ENCODE measurements at regions not wholly inside any gene's neighbourhood (a gene's known extent, or its start where the extent isn't known, plus 50 kb on each side); places are given as distances from the start of the nearest gene placed in this dataset.
"Not testable (repeated sequence)": the region's sequence is repeated elsewhere in the genome, so short reads cannot be mapped to it uniquely, and the experiment has no call there.

GRCh38 chr13:76292031-76292430 lies 594.2 kb downstream of the KCTD12 start:
- Histone ChIP-seq H3K9me3 (ENCODE audit: control insufficient read depth in 1 of 2, low read length in 2 of 2) (no peaks in the 10 kb centered on the region), H3K4me1 (ENCODE audit: insufficient read depth, low read length) (no peaks in the 10 kb centered on the region), H3K27ac (ENCODE audit: low read depth, low read length) (no peak overlapping the region), H3K27me3 (ENCODE audit: insufficient read depth, low read length) (no peaks in the 10 kb centered on the region), H3K36me3 (ENCODE audit: insufficient read depth, low read length) (no peaks in the 10 kb centered on the region), H3K4me3 (ENCODE audit: low read length in 2 of 2) (no peak overlapping the region)
- no peak for DNase-seq
- POLR2A ChIA-PET (ENCODE audit: partially characterized antibody): no interaction called here
- no peaks in the 10 kb centered on the region for H3K27me3 Mint-ChIP-seq
- H3K36me3 Mint-ChIP-seq: no peaks in the 10 kb centered on the region
- no peak overlapping the region for H3K4me3 Mint-ChIP-seq
- peaks cover 0 to 4% (median 0%) of the 10 kb centered on the region in 8 donors for H3K9me3 Mint-ChIP-seq
- CTCF ChIA-PET (ENCODE audit: partially characterized antibody): no interaction called here
- H3K4me1 Mint-ChIP-seq: no peaks in the 10 kb centered on the region
- H3K27ac Mint-ChIP-seq: no peak overlapping the region
- intact Hi-C loops (cut with micrococcal nuclease): no loop called here

DNA sequence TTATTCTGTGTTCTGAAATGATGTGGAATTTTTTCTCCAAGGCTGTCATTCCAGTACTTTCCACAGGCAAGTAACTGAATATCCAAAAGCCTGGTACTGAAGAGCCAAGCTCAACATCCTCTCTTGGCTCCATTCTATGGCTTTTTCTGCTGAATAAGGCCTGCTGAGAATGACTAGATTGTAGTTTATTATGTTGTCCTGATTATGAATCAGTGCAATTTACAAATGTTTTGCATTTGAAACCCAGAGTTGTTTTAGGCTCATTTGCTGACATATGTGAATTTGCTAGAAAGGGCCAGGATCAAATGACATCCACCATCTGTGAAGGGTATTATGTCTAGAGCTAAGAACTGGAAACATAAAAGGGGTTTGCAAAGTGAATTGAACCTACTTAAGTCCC lies 596.6 kb downstream of the KCTD12 start:
- DNase-seq: no peak
- Histone ChIP-seq H3K27me3 (ENCODE audit: insufficient read depth, low read length) (no peaks in the 10 kb centered on the region), H3K4me1 (ENCODE audit: insufficient read depth, low read length) (no peaks in the 10 kb centered on the region), H3K27ac (ENCODE audit: low read depth, low read length) (no peak overlapping the region), H3K4me3 (ENCODE audit: low read length in 2 of 2) (no peak overlapping the region), H3K9me3 (ENCODE audit: control insufficient read depth in 1 of 2, low read length in 2 of 2) (no peaks in the 10 kb centered on the region), H3K36me3 (ENCODE audit: insufficient read depth, low read length) (no peaks in the 10 kb centered on the region)
- H3K4me1 Mint-ChIP-seq: no peaks in the 10 kb centered on the region
- ChIA-PET POLR2A (ENCODE audit: partially characterized antibody) (no interaction called here), CTCF (ENCODE audit: partially characterized antibody) (no interaction called here)
- H3K27me3 Mint-ChIP-seq: no peaks in the 10 kb centered on the region
- H3K27ac Mint-ChIP-seq: no peak overlapping the region
- no peak overlapping the region for H3K4me3 Mint-ChIP-seq
- H3K36me3 Mint-ChIP-seq: no peaks in the 10 kb centered on the region
- peaks cover 0 to 4% (median 0%) of the 10 kb centered on the region in 8 donors for H3K9me3 Mint-ChIP-seq
- intact Hi-C loops (cut with micrococcal nuclease): no loop called here

DNA sequence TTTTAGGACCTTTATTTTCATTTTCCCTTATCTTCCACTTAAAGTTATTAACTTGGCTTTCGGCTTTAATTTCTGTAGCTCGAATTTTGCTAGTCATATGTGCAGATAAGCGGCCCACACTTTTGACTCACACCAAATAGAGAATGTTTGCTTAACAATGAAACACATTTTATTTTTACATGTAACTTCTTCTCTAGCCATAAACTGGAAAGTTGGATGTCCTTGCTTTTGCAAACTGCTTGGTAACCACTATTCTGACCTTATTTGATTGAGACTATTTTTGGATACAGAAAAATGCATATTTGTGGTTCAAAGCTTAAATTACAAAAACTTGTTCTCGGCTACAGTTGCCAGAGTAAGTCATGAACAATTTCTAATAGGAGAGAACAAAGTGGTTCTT lies 600.0 kb downstream of the KCTD12 start:
- no peaks in the 10 kb centered on the region for H3K27me3 Mint-ChIP-seq
- H3K36me3 Mint-ChIP-seq: no peaks in the 10 kb centered on the region
- H3K27me3 ChIP-seq (ENCODE audit: insufficient read depth, low read length): no peaks in the 10 kb centered on the region
- H3K9me3 ChIP-seq (ENCODE audit: control insufficient read depth in 1 of 2, low read length in 2 of 2): no peaks in the 10 kb centered on the region
- no peak overlapping the region for H3K4me3 ChIP-seq (ENCODE audit: low read length in 2 of 2)
- intact Hi-C loops (cut with micrococcal nuclease): no loop called here
- no peaks in the 10 kb centered on the region for H3K4me1 ChIP-seq (ENCODE audit: insufficient read depth, low read length)
- H3K9me3 Mint-ChIP-seq: no peaks in the 10 kb centered on the region
- H3K4me3 Mint-ChIP-seq: no peak overlapping the region
- no peaks in the 10 kb centered on the region for H3K4me1 Mint-ChIP-seq
- POLR2A ChIA-PET (ENCODE audit: partially characterized antibody): no interaction called here
- H3K27ac ChIP-seq (ENCODE audit: low read depth, low read length): no peak overlapping the region
- no peak for DNase-seq
- no peak overlapping the region for H3K27ac Mint-ChIP-seq
- no peaks in the 10 kb centered on the region for H3K36me3 ChIP-seq (ENCODE audit: insufficient read depth, low read length)
- CTCF ChIA-PET (ENCODE audit: partially characterized antibody): no interaction called here

DNA sequence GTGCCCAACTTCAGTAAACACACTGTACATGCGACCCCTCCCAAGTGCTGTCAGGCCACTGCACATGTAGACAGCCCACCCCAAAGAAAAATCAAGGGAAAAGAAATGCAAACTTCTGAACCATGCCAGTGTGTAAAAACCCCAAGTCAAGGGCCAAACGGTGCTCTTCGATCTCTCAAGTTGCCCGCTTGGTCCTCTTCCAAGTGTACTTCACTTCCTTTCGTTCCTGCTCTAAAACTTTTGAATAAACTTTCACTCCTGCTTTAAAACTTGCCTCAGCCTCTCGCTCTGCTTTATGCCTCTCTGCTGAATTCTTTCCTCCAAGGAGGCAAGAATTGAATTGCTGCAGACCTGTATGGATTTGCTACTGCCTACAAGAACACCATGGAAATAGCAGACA lies 600.7 kb downstream of the KCTD12 start:
- intact Hi-C loops (cut with micrococcal nuclease): no loop called here
- no peaks in the 10 kb centered on the region for H3K36me3 Mint-ChIP-seq
- H3K36me3 ChIP-seq (ENCODE audit: insufficient read depth, low read length): no peaks in the 10 kb centered on the region
- DNase-seq: no peak
- ChIA-PET POLR2A (ENCODE audit: partially characterized antibody) (no interaction called here), CTCF (ENCODE audit: partially characterized antibody) (no interaction called here)
- no peak overlapping the region for H3K27ac ChIP-seq (ENCODE audit: low read depth, low read length)
- no peak overlapping the region for H3K27ac Mint-ChIP-seq
- no peaks in the 10 kb centered on the region for H3K27me3 ChIP-seq (ENCODE audit: insufficient read depth, low read length)
- no peaks in the 10 kb centered on the region for H3K9me3 ChIP-seq (ENCODE audit: control insufficient read depth in 1 of 2, low read length in 2 of 2)
- H3K4me1 Mint-ChIP-seq: no peaks in the 10 kb centered on the region
- no peaks in the 10 kb centered on the region for H3K27me3 Mint-ChIP-seq
- H3K4me1 ChIP-seq (ENCODE audit: insufficient read depth, low read length): no peaks in the 10 kb centered on the region
- no peak overlapping the region for H3K4me3 ChIP-seq (ENCODE audit: low read length in 2 of 2)
- no peaks in the 10 kb centered on the region for H3K9me3 Mint-ChIP-seq
- no peak overlapping the region for H3K4me3 Mint-ChIP-seq

DNA sequence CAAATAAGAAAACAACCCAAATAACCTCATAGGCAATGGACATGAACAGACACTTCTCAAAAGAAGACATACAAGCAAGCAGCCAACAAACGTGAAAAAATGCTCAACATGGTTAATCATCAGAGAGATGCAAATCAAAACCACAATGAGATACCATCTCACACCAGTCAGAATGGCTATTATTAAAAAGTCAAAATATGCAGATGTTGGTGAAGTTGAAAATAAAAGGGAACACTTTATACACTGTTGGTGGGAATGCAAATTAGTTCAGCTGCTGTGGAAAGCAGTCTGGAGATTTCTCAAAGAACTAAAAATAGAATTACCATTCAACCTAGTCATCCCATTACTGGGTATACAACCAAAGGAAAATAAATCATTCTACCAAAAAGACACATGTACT lies 606.4 kb downstream of the KCTD12 start:
- H3K36me3 ChIP-seq (ENCODE audit: insufficient read depth, low read length); H3K4me3 ChIP-seq (ENCODE audit: low read length in 2 of 2); H3K27me3 Mint-ChIP-seq; H3K4me3 Mint-ChIP-seq; CTCF ChIA-PET (ENCODE audit: partially characterized antibody); DNase-seq; intact Hi-C loops (cut with micrococcal nuclease); H3K4me1 ChIP-seq (ENCODE audit: insufficient read depth, low read length); H3K27ac ChIP-seq (ENCODE audit: low read depth, low read length); H3K27ac Mint-ChIP-seq; H3K36me3 Mint-ChIP-seq; H3K4me1 Mint-ChIP-seq; POLR2A ChIA-PET (ENCODE audit: partially characterized antibody); H3K9me3 ChIP-seq (ENCODE audit: control insufficient read depth in 1 of 2, low read length in 2 of 2); H3K27me3 ChIP-seq (ENCODE audit: insufficient read depth, low read length); H3K9me3 Mint-ChIP-seq: not testable (repeated sequence)

DNA sequence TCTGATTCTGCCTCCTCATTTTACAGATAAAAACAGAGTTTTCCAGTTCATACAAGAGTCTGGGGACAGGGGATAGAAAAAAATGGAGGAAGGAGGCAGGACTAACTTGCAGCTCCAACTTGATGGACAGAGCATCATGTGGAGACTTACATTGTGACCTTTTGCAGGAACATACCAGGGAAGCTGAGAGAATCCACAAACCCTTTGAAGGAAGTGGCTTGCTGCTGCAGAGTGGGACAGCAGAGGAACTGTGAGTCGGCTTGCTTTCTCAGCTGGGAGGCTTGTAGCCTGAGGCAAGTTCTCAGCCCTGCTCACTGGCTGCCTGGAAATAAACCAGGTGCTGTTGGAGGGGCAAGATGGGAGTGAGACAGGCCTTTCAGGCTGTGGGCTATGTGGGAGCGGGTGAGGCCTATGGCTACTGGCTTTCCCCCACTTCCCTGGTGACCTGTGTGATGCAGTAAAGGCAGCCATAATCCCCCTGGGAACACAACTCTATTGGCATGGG lies 614.4 kb downstream of the KCTD12 start:
- intact Hi-C loops (cut with micrococcal nuclease): no loop called here
- peaks cover 0 to 1% of the 10 kb centered on the region in 2 donors for H3K27me3 Mint-ChIP-seq
- Histone ChIP-seq H3K4me3 (ENCODE audit: low read length in 2 of 2) (no peak overlapping the region), H3K4me1 (ENCODE audit: insufficient read depth, low read length) (no peaks in the 10 kb centered on the region), H3K9me3 (ENCODE audit: control insufficient read depth in 1 of 2, low read length in 2 of 2) (no peaks in the 10 kb centered on the region), H3K27me3 (ENCODE audit: insufficient read depth, low read length) (no peaks in the 10 kb centered on the region), H3K36me3 (ENCODE audit: insufficient read depth, low read length) (no peaks in the 10 kb centered on the region), H3K27ac (ENCODE audit: low read depth, low read length) (no peak overlapping the region)
- H3K27ac Mint-ChIP-seq: no peak overlapping the region
- no peak for DNase-seq
- ChIA-PET CTCF (ENCODE audit: partially characterized antibody) (no interaction called here), POLR2A (ENCODE audit: partially characterized antibody) (no interaction called here)
- H3K36me3 Mint-ChIP-seq: peaks cover 0 to 4% of the 10 kb centered on the region in 2 donors
- peaks cover 0 to 18% (median 7%) of the 10 kb centered on the region in 8 donors for H3K9me3 Mint-ChIP-seq
- H3K4me1 Mint-ChIP-seq: no peaks in the 10 kb centered on the region
- H3K4me3 Mint-ChIP-seq: no peak overlapping the region

- intact Hi-C loops (cut with micrococcal nuclease); H3K4me1 Mint-ChIP-seq; H3K4me3 ChIP-seq (ENCODE audit: low read length in 2 of 2); CTCF ChIA-PET (ENCODE audit: partially characterized antibody); H3K27me3 Mint-ChIP-seq; H3K4me1 ChIP-seq (ENCODE audit: insufficient read depth, low read length); DNase-seq; H3K27ac Mint-ChIP-seq; H3K27ac ChIP-seq (ENCODE audit: low read depth, low read length); H3K27me3 ChIP-seq (ENCODE audit: insufficient read depth, low read length); H3K4me3 Mint-ChIP-seq; H3K36me3 Mint-ChIP-seq; H3K36me3 ChIP-seq (ENCODE audit: insufficient read depth, low read length); POLR2A ChIA-PET (ENCODE audit: partially characterized antibody); H3K9me3 ChIP-seq (ENCODE audit: control insufficient read depth in 1 of 2, low read length in 2 of 2): not testable (repeated sequence)
- peaks cover 0 to 18% (median 7%) of the 10 kb centered on the region in 8 donors for H3K9me3 Mint-ChIP-seq
These were observed 617.9 kb downstream of the KCTD12 start for GRCh38 chr13:76268307-76268706.

DNA sequence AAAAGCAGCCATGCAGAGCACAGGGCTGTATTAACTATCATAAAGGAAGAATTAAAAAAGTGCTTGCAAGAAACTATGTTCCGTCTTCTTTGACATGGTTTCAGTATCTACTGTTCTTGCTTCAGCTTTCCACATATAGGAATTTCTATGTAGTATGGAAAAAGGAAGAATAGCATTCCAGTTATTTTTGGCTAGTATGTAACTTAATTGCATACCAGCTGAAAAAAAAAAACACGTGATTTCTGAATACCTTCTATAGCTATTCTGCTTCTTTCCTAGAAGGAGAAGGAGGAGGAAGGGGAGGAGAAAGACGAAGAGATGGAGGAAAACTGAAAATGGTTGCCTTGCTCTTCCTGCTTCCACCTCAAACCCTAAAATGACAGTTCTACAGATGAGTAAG lies 619.0 kb downstream of the KCTD12 start:
- Histone ChIP-seq H3K4me3 (ENCODE audit: low read length in 2 of 2) (no peak overlapping the region), H3K27ac (ENCODE audit: low read depth, low read length) (no peak overlapping the region), H3K4me1 (ENCODE audit: insufficient read depth, low read length) (no peaks in the 10 kb centered on the region), H3K9me3 (ENCODE audit: control insufficient read depth in 1 of 2, low read length in 2 of 2) (no peaks in the 10 kb centered on the region), H3K27me3 (ENCODE audit: insufficient read depth, low read length) (no peaks in the 10 kb centered on the region), H3K36me3 (ENCODE audit: insufficient read depth, low read length) (no peaks in the 10 kb centered on the region)
- Mint-ChIP-seq H3K9me3 (peaks cover 0 to 18% (median 5%) of the 10 kb centered on the region in 8 donors), H3K27me3 (no peaks in the 10 kb centered on the region), H3K4me3 (no peak overlapping the region), H3K36me3 (peaks cover 0 to 4% of the 10 kb centered on the region in 2 donors), H3K27ac (no peak overlapping the region), H3K4me1 (no peaks in the 10 kb centered on the region)
- ChIA-PET POLR2A (ENCODE audit: partially characterized antibody) (no interaction called here), CTCF (ENCODE audit: partially characterized antibody) (no interaction called here)
- intact Hi-C loops (cut with micrococcal nuclease): no loop called here
- no peak for DNase-seq
